HG03521 (cell line): ENCODE measurements at regions not wholly inside any gene's neighbourhood (a gene's known extent, or its start where the extent isn't known, plus 50 kb on each side); places are given as distances from the start of the nearest gene placed in this dataset.
"Not testable (repeated sequence)": the region's sequence is repeated elsewhere in the genome, so short reads cannot be mapped to it uniquely, and the experiment has no call there.

Experiments
- ATAC-seq: cut with Tn5 transposase; IDR thresholded peaks from one replicate; pipeline ENCODE4 v1.9.1; 2021; ENCODE audit warnings: mild to moderate bottlenecking, moderate library complexity; ENCODE audit not compliant: unreplicated experiment

GRCh38 chr18:70641156-70641775 lies 352.4 kb downstream of the SOCS6 start:
- no peak for ATAC-seq

DNA sequence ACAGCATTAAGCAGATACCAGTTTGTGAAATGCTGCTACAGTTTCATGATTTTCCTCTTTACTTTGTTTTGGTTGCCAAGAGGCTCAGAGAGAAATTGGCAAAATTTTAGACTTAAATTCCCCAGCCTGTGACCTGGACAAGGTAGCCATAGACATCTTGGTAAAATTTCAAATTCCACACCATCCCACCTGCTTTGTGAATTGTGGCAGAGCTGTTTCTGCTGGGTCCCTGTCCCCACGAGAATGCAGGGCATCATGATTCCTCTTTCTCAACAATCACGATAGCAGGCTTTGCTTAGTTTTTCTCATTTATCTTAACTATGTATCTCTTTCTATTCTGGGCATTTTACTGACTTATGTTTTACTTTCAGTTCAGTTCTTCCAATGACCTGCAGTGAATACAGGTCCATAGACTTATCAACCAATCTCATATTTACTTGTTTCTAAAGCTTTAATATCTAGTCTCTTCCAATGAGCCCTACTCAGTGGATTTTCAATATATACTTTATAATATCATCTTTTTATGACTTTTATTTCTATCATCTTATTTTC lies 351.6 kb downstream of the SOCS6 start:
- ATAC-seq = no peak

GRCh38 chr18:70636991-70637390 lies 348.1 kb downstream of the SOCS6 start:
- no peak for ATAC-seq

DNA sequence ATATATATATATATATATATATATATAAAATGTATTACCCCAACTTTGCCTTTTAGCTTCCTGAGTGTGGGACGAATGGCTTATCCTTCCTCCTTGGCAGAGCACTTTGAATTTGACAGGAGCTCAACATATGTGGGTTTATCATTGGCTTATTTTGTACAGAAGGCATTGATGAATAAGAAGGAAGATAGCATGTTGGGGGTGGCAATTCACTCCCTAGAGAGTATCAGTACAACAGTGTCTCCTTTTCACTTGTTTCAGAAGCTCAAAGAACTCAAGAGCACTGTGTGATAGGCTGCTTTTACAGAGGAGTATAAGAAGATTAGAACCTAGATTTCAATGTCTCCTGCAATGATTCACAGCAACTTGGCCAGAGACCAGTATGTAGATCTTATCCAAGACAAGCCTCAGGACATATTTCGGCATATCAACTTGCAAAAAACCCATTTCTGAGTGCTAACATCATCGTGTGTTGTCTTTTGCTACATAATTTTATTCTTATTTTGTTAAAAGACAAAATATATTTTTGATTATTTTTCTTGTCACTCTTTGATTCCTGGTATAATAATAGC lies 345.8 kb downstream of the SOCS6 start:
- ATAC-seq = no peak

- ATAC-seq = no peak
Measured at GRCh38 chr18:70627182-70627802, 338.4 kb downstream of the SOCS6 start.

DNA sequence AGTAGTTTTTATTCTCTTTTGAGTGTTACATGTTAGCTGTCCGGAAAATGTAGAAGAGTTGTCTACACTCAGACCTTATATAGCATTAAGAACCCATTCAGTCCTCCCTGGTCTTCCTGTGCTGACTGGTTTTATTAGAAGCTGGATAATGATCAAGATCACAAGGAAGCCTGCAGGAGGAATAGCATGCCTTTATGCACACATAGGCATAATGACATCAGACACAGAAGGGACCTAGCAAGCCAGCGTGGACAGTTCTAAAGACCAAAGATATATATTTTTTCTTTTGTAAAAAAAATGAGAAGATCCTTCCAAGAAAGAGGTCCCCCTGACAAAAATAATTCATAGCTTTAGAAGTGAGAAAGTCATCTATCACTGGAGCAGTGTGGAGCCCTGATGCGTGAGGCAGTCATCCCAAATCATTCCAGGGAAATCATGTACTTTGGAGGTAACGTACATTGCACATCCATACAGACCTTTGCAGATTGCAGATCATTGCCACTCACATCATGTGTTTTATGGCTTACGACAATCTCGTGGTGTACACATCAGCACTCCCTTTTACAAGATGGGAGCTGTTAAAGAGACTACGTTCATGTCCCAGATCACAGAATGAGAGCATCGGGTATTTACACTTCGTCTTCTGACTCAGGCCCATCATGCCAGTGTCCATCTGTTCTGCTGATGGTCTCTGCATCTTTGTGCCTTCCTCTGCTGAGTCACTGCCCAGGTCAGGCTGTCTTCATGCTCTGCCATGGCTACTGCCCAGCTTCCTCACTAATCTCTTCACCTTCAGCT lies 334.0 kb downstream of the SOCS6 start:
- no peak for ATAC-seq

- no peak for ATAC-seq
Measured at GRCh38 chr18:70621710-70622109, 332.9 kb downstream of the SOCS6 start.

GRCh38 chr18:70620837-70621612 lies 332.2 kb downstream of the SOCS6 start:
- ATAC-seq = no peak

- no peak for ATAC-seq
Measured at GRCh38 chr18:70617020-70617763, 328.3 kb downstream of the SOCS6 start.

GRCh38 chr18:70600225-70600925 lies 311.5 kb downstream of the SOCS6 start:
- ATAC-seq = no peak

DNA sequence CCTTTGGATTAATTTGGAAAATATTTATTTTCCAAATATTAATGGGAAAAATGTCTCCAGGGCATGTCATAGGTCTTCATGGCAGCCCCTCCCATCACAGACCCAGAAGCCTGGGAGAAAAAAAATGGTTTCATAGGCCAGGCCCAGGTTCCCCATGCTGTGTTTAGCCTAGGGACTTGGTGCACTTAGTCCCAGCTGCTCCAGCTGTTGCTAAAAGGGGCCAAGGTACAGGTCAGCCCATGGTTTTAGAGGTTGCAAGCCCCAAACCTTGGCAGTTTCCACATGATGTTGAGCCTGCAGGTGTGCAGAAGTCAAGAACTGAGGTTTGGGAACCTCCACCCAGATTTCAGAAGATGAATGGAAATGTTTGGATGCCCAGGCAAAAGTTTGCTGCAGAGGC lies 309.6 kb downstream of the SOCS6 start:
- ATAC-seq = no peak

- no peak for ATAC-seq
Measured at GRCh38 chr18:70582981-70583380, 294.1 kb downstream of the SOCS6 start.

GRCh38 chr18:70578480-70578879 lies 289.6 kb downstream of the SOCS6 start:
- no peak for ATAC-seq

DNA sequence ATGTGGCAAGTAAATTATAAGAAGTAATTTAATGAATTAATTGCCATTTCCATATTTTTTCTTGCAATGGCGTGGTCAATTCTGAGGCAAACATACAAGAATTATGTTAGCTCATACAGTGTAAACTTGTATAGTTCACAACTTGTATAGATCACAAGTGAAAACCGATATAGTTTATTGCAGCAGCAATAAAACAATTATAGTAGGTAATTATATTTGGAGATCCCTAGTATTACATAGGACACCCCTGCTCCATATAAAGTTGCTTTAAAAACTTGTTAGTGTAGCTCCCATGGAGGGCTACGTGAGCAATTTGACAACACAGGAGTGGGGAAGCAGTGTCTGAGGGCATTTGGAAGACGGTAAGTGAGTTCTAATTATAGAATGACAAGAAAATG lies 288.2 kb downstream of the SOCS6 start:
- no peak for ATAC-seq

GRCh38 chr18:70576276-70577022 lies 287.6 kb downstream of the SOCS6 start:
- ATAC-seq = no peak

DNA sequence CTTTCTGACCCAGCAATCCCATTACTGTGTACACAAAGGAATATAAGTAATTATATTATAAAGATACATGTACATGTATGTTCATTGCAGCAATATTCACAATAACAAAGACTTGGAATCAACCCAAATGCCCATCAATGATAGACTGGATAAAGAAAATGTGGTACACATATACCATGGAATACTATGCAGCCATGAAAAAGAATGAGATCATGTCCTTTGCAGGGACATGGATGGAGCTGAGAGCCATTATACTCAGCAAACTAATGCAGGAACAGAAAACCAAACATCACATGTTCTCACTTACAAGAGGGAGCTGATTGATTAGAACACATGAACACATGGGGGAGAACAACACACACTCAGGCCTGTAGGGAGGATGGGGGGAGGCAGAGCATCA lies 286.1 kb downstream of the SOCS6 start:
- not testable (repeated sequence) for ATAC-seq

DNA sequence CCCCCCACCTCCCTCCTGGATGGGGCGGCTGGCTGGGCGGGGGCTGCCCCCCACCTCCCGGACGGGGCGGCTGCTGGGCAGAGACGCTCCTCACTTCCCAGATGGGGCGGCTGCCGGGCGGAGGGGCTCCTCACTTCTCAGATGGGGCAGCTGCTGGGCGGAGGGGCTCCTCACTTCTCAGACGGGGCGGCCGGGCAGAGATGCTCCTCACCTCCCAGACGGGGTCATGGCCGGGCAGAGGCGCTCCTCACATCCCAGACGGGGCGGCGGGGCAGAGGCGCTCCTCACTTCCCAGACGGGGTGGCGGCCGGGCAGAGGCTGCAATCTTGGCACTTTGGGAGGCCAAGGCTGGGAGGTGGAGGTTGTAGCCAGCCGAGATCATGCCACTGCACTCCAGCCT lies 280.8 kb downstream of the SOCS6 start:
- ATAC-seq = not testable (repeated sequence)

GRCh38 chr18:70559446-70559845 lies 270.6 kb downstream of the SOCS6 start:
- ATAC-seq = no peak

GRCh38 chr18:70558371-70558770 lies 269.5 kb downstream of the SOCS6 start:
- ATAC-seq = no peak
